Osteoblast (primary cell): ENCODE measurements at regions not wholly inside any gene's neighbourhood (a gene's known extent, or its start where the extent isn't known, plus 50 kb on each side); places are given as distances from the start of the nearest gene placed in this dataset.
"Not testable (repeated sequence)": the region's sequence is repeated elsewhere in the genome, so short reads cannot be mapped to it uniquely, and the experiment has no call there.

ENCODE experiments used
- DNase-seq: peaks from one replicate; pipeline ENCODE4 v3.0.0; 2011; ENCODE audit warnings: low spot score, mixed read lengths; ENCODE audit not compliant: insufficient read length; ENCODE audit errors: missing footprints
- H2AFZ ChIP-seq: 2 replicates; pipeline ENCODE4 v1.6.0; 2011; ENCODE audit warnings: mild to moderate bottlenecking, low read length
- H3K27ac ChIP-seq: 2 replicates; pipeline ENCODE4 v1.5.1; 2011; ENCODE audit warnings: mild to moderate bottlenecking, low read depth, low read length, moderate library complexity
- H3K27me3 ChIP-seq: 2 replicates; pipeline ENCODE4 v1.6.0; 2012; ENCODE audit warnings: mild to moderate bottlenecking, control low read depth, inconsistent platforms, low read length, moderate library complexity; ENCODE audit not compliant: insufficient read depth
- H3K36me3 ChIP-seq: 2 replicates; pipeline ENCODE4 v1.5.1; 2011; ENCODE audit warnings: mild to moderate bottlenecking, low read length, control low read depth, moderate library complexity; ENCODE audit not compliant: insufficient read depth
- H3K4me1 ChIP-seq: 2 replicates; pipeline ENCODE4 v1.5.1; 2011; ENCODE audit warnings: mild to moderate bottlenecking, low read length, control low read depth, moderate library complexity; ENCODE audit not compliant: insufficient read depth
- H3K4me2 ChIP-seq: 2 replicates; pipeline ENCODE4 v1.6.0; 2011; ENCODE audit warnings: mild to moderate bottlenecking, low read length; ENCODE audit not compliant: insufficient read depth
- H3K4me3 ChIP-seq: fragments of 200-600 bp; sonication (generic); 3 replicates; pipeline ENCODE4 v1.5.1; 2012; ENCODE audit warnings: mild to moderate bottlenecking, low read length, inconsistent platforms; ENCODE audit not compliant: insufficient read depth
- H3K79me2 ChIP-seq: 2 replicates; pipeline ENCODE4 v1.6.0; 2012; ENCODE audit warnings: mild to moderate bottlenecking, low read length, control low read depth, inconsistent platforms; ENCODE audit not compliant: insufficient read depth
- H3K9me3 ChIP-seq: 2 replicates; pipeline ENCODE4 v1.5.1; 2011; ENCODE audit warnings: low read depth, low read length, control low read depth
- H4K20me1 ChIP-seq: 2 replicates; pipeline ENCODE4 v1.6.0; 2012; ENCODE audit warnings: mild to moderate bottlenecking, low read length, control low read depth; ENCODE audit not compliant: insufficient read depth
- TF ChIP-seq, protein P1 (sequence below): IDR thresholded peaks from 2 replicates; pipeline ENCODE4 v1.5.1; 2011; ENCODE audit warnings: mild to moderate bottlenecking, low read depth, low read length, moderate library complexity; ENCODE audit errors: extremely low read depth

DNA sequence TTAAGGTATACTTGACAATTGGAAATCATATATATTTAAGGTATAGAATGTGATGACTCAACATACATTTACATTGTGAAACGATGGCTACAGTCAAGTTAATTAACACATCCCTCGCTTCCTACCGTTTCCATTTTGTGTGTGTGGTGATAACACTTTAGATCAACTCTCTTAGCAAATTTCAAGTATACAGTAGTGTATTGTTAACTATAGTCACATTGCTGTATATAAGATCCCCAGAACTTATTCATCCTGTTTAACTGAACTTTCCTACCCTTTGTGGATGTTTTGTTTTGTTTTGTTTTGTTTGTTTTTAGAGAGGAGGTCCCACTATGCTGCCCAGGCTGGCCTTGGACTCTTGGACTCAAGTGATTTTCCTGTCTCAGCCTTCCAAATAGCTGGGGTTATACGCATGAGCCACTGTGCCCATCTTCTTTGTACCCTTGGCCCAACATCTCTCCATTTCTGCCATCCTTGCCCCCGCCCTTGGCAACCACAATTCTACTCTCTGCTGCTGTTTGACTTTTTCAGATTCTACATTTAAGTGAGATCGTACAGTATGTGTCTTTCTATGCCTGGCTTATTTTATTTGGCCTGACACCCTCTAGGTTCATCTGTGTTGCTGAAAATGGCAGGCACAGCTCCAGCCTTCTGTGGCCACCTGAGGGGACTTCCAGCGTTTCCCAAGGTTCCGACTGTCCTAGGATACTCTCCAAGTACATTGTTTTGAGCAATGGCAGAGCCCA, 90.5 kb upstream of the SNX9 start:
- Histone ChIP-seq H3K4me2 (no peak overlapping the region), H3K4me3 (no peak overlapping the region), H3K36me3 (no peaks in the 10 kb centered on the region), H3K9me3 (no peaks in the 10 kb centered on the region), H4K20me1 (no peaks in the 10 kb centered on the region), H3K79me2 (no peaks in the 10 kb centered on the region), H3K27ac (no peak overlapping the region), H2AFZ (no peak overlapping the region), H3K27me3 (peaks cover 3% of the 10 kb centered on the region), H3K4me1 (no peaks in the 10 kb centered on the region)
- DNase-seq: no peak
- TF ChIP-seq, protein P1, sequence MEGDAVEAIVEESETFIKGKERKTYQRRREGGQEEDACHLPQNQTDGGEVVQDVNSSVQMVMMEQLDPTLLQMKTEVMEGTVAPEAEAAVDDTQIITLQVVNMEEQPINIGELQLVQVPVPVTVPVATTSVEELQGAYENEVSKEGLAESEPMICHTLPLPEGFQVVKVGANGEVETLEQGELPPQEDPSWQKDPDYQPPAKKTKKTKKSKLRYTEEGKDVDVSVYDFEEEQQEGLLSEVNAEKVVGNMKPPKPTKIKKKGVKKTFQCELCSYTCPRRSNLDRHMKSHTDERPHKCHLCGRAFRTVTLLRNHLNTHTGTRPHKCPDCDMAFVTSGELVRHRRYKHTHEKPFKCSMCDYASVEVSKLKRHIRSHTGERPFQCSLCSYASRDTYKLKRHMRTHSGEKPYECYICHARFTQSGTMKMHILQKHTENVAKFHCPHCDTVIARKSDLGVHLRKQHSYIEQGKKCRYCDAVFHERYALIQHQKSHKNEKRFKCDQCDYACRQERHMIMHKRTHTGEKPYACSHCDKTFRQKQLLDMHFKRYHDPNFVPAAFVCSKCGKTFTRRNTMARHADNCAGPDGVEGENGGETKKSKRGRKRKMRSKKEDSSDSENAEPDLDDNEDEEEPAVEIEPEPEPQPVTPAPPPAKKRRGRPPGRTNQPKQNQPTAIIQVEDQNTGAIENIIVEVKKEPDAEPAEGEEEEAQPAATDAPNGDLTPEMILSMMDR: no peak

DNA sequence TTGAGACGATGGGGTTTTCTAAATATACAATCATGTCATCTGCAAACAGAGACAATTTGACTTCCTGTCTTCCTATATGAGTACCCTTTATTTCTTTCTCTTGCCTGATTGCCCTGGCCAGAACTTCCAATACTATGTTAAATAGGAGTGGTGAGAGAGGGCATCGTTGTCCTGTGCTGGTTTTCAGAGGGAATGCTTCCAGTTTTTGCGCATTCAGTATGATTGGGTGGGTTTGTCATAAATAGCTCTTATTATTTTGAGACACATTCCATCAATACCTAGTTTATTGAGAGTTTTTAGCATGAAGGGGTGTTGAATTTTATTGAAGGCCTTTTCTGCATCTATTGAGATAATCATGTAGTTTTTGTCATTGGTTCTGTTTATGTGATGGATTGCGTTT, 86.5 kb upstream of the SNX9 start:
- H3K36me3 ChIP-seq, H3K4me2 ChIP-seq, H3K4me3 ChIP-seq, H3K27ac ChIP-seq, DNase-seq, H3K9me3 ChIP-seq, H3K4me1 ChIP-seq, H3K27me3 ChIP-seq, H3K79me2 ChIP-seq, H4K20me1 ChIP-seq, H2AFZ ChIP-seq: not testable (repeated sequence)

DNA sequence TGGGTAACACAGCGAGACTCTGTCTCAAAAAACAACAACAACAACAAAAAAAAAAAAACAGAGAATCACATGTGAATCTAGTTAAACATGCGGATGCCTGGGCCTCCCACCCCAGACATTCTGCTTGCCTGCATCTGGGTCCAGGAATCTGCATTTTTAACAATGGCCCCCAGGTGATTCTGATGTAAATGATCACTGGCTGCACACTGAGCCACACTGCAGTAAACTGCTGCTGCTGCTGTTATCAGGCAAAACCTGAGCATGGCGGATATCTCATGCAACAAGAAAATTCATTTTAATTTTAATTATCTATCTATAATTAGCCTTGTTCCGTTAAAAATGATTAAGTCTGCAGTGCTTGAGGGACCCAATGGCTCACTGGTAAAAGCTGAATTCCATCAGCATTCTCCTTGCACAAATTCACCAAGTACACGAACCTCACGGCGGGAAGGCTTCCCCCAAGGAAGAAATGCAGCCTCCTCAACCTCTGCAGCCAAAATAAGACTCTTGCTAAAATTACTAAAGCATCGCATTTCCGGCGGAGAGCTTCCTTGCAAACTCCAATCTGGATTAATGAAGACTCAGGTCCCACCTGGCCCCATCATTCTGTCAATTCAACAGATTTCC, 81.6 kb upstream of the SNX9 start:
- Histone ChIP-seq H3K27ac (no peak overlapping the region), H3K27me3 (peaks cover 2% of the 10 kb centered on the region), H3K4me1 (no peaks in the 10 kb centered on the region), H4K20me1 (no peaks in the 10 kb centered on the region), H3K4me3 (no peak overlapping the region), H3K9me3 (no peaks in the 10 kb centered on the region), H3K79me2 (no peaks in the 10 kb centered on the region), H2AFZ (no peak overlapping the region), H3K36me3 (no peaks in the 10 kb centered on the region), H3K4me2 (no peak overlapping the region)
- TF ChIP-seq, protein P1: no peak
- DNase-seq: no peak

DNA sequence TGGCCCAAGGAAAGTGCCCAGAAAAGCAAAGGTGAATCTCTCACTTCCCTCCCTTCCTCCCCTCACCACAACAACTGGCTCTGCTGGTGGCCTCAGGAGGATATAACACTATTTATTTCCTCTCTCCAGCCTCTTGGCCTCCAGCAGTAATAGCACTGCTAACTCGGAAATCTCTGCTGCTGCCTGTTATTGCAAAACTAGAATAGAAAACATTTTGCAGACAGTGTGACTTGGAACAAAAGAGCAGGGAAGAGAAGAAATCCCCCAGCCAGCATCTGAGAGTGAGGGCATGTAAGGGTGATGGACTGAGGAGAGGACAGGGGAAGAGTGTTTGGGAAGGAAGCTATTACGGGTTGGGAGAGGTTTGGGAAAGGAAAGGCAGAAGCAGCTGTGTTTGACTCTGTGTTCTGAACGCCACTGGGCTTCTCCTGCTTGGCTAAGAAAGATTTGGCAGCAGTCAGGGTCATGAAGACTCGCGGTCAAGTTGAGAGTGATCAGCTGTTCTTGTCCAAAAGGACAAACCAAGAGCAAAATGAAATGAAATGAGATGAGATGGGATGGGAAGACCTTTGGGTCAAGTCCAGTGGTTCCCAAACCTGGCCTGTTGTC, 81.0 kb upstream of the SNX9 start:
- no peak for DNase-seq

More for the DNA sequence above, 81.0 kb upstream of the SNX9 start:
- H3K79me2 ChIP-seq: no peaks in the 10 kb centered on the region
- H3K9me3 ChIP-seq: no peaks in the 10 kb centered on the region
- H2AFZ ChIP-seq: peak overlapping the region; percentile 24
- H3K4me1 ChIP-seq: no peaks in the 10 kb centered on the region
- TF ChIP-seq, protein P1: no peak
- peaks cover 2% of the 10 kb centered on the region for H3K27me3 ChIP-seq
- H3K4me2 ChIP-seq: no peak overlapping the region
- H3K4me3 ChIP-seq: no peak overlapping the region
- no peaks in the 10 kb centered on the region for H3K36me3 ChIP-seq
- no peak overlapping the region for H3K27ac ChIP-seq
- H4K20me1 ChIP-seq: no peaks in the 10 kb centered on the region
